ENCODE measurements at regions not wholly inside any gene's neighbourhood (a gene's known extent, or its start where the extent isn't known, plus 50 kb on each side); places are given as distances from the start of the nearest gene placed in this dataset.
"Not testable (repeated sequence)": the region's sequence is repeated elsewhere in the genome, so short reads cannot be mapped to it uniquely, and the experiment has no call there.

- Histone ChIP-seq H3K36me3 (ENCODE audit: insufficient read depth, low read length) (no peaks in the 10 kb centered on the region), H3K9ac (ENCODE audit: low read depth, low read length) (no peak overlapping the region), H3K9me3 (ENCODE audit: control insufficient read depth, insufficient read depth, low read length) (peaks cover 3% of the 10 kb centered on the region; the same call in 1 of the 2 replicates), H3K4me1 (ENCODE audit: insufficient read depth, low read length) (peaks cover 17% of the 10 kb centered on the region; the same call in 1 of the 2 replicates)
Observed at GRCh38 chr20:6662309-6662708, 105.2 kb upstream of the BMP2 start.

GRCh38 chr20:6660441-6660840 is 107.0 kb upstream of the BMP2 start:
- no peak overlapping the region for H3K9ac ChIP-seq (ENCODE audit: low read depth, low read length)

GRCh38 chr20:6658909-6659308 is 108.6 kb upstream of the BMP2 start:
- H3K9ac ChIP-seq (ENCODE audit: low read depth, low read length) = not testable (repeated sequence)

More at GRCh38 chr20:6660441-6660840, 107.0 kb upstream of the BMP2 start:
- Histone ChIP-seq H3K4me1 (ENCODE audit: insufficient read depth, low read length) (peaks cover 11% of the 10 kb centered on the region; the same call in 1 of the 2 replicates), H3K36me3 (ENCODE audit: insufficient read depth, low read length) (no peaks in the 10 kb centered on the region), H3K9me3 (ENCODE audit: control insufficient read depth, insufficient read depth, low read length) (peaks cover 3% of the 10 kb centered on the region; the same call in 1 of the 2 replicates)

GRCh38 chr20:6657904-6658303 is 109.6 kb upstream of the BMP2 start:
- Histone ChIP-seq H3K4me1 (ENCODE audit: insufficient read depth, low read length) (0 out of 2 replicates have a peak, but pooled peaks cover 7% of the 10 kb centered on the region), H3K9me3 (ENCODE audit: control insufficient read depth, insufficient read depth, low read length) (no peaks in the 10 kb centered on the region), H3K9ac (ENCODE audit: low read depth, low read length) (no peak overlapping the region), H3K36me3 (ENCODE audit: insufficient read depth, low read length) (no peaks in the 10 kb centered on the region)

More at GRCh38 chr20:6658909-6659308, 108.6 kb upstream of the BMP2 start:
- H3K4me1 ChIP-seq (ENCODE audit: insufficient read depth, low read length) = peaks cover 14% of the 10 kb centered on the region; the same call in 1 of the 2 replicates
- H3K36me3 ChIP-seq (ENCODE audit: insufficient read depth, low read length); H3K9me3 ChIP-seq (ENCODE audit: control insufficient read depth, insufficient read depth, low read length): not testable (repeated sequence)

GRCh38 chr20:6657111-6657510 is 110.4 kb upstream of the BMP2 start:
- no peaks in the 10 kb centered on the region for H3K9me3 ChIP-seq (ENCODE audit: control insufficient read depth, insufficient read depth, low read length)
- H3K9ac ChIP-seq (ENCODE audit: low read depth, low read length) = no peak overlapping the region
- no peaks in the 10 kb centered on the region for H3K36me3 ChIP-seq (ENCODE audit: insufficient read depth, low read length)
- H3K4me1 ChIP-seq (ENCODE audit: insufficient read depth, low read length) = 0 out of 2 replicates have a peak, but pooled peaks cover 6% of the 10 kb centered on the region

- Histone ChIP-seq H3K36me3 (ENCODE audit: insufficient read depth, low read length) (no peaks in the 10 kb centered on the region), H3K9me3 (ENCODE audit: control insufficient read depth, insufficient read depth, low read length) (no peaks in the 10 kb centered on the region), H3K4me1 (ENCODE audit: insufficient read depth, low read length) (0 out of 2 replicates have a peak, but pooled peaks cover 6% of the 10 kb centered on the region), H3K9ac (ENCODE audit: low read depth, low read length) (no peak overlapping the region)
Observed at GRCh38 chr20:6654513-6655252, 112.8 kb upstream of the BMP2 start.

- Histone ChIP-seq H3K36me3 (ENCODE audit: insufficient read depth, low read length) (no peaks in the 10 kb centered on the region), H3K9me3 (ENCODE audit: control insufficient read depth, insufficient read depth, low read length) (no peaks in the 10 kb centered on the region), H3K9ac (ENCODE audit: low read depth, low read length) (no peak overlapping the region), H3K4me1 (ENCODE audit: insufficient read depth, low read length) (0 out of 2 replicates have a peak, but pooled peaks cover 6% of the 10 kb centered on the region)
Observed at GRCh38 chr20:6651561-6651960, 115.9 kb upstream of the BMP2 start.

GRCh38 chr20:6651016-6651415 is 116.5 kb upstream of the BMP2 start:
- H3K9ac ChIP-seq (ENCODE audit: low read depth, low read length) = no peak overlapping the region
- H3K4me1 ChIP-seq (ENCODE audit: insufficient read depth, low read length) = 0 out of 2 replicates have a peak, but pooled peaks cover 6% of the 10 kb centered on the region
- H3K36me3 ChIP-seq (ENCODE audit: insufficient read depth, low read length) = no peaks in the 10 kb centered on the region
- no peaks in the 10 kb centered on the region for H3K9me3 ChIP-seq (ENCODE audit: control insufficient read depth, insufficient read depth, low read length)

- no peak overlapping the region for H3K9ac ChIP-seq (ENCODE audit: low read depth, low read length)
- H3K4me1 ChIP-seq (ENCODE audit: insufficient read depth, low read length) = no peaks in the 10 kb centered on the region
- no peaks in the 10 kb centered on the region for H3K36me3 ChIP-seq (ENCODE audit: insufficient read depth, low read length)
- H3K9me3 ChIP-seq (ENCODE audit: control insufficient read depth, insufficient read depth, low read length) = no peaks in the 10 kb centered on the region
Observed at GRCh38 chr20:6646021-6646636, 121.4 kb upstream of the BMP2 start.

- H3K36me3 ChIP-seq (ENCODE audit: insufficient read depth, low read length) = no peaks in the 10 kb centered on the region
- no peak overlapping the region for H3K9ac ChIP-seq (ENCODE audit: low read depth, low read length)
- no peaks in the 10 kb centered on the region for H3K4me1 ChIP-seq (ENCODE audit: insufficient read depth, low read length)
- no peaks in the 10 kb centered on the region for H3K9me3 ChIP-seq (ENCODE audit: control insufficient read depth, insufficient read depth, low read length)
Observed at GRCh38 chr20:6644813-6645628, 122.5 kb upstream of the BMP2 start.

GRCh38 chr20:6641012-6641411 is 126.5 kb upstream of the BMP2 start:
- Histone ChIP-seq H3K36me3 (ENCODE audit: insufficient read depth, low read length) (no peaks in the 10 kb centered on the region), H3K4me1 (ENCODE audit: insufficient read depth, low read length) (peaks cover 15% of the 10 kb centered on the region), H3K9ac (ENCODE audit: low read depth, low read length) (no peak overlapping the region), H3K9me3 (ENCODE audit: control insufficient read depth, insufficient read depth, low read length) (no peaks in the 10 kb centered on the region)

GRCh38 chr20:6637160-6637579 is 130.3 kb upstream of the BMP2 start:
- Histone ChIP-seq H3K36me3 (ENCODE audit: insufficient read depth, low read length) (no peaks in the 10 kb centered on the region), H3K4me1 (ENCODE audit: insufficient read depth, low read length) (peaks cover 15% of the 10 kb centered on the region), H3K9ac (ENCODE audit: low read depth, low read length) (no peak overlapping the region), H3K9me3 (ENCODE audit: control insufficient read depth, insufficient read depth, low read length) (no peaks in the 10 kb centered on the region)

- Histone ChIP-seq H3K9ac (ENCODE audit: low read depth, low read length) (no peak overlapping the region), H3K4me1 (ENCODE audit: insufficient read depth, low read length) (peaks cover 15% of the 10 kb centered on the region), H3K36me3 (ENCODE audit: insufficient read depth, low read length) (no peaks in the 10 kb centered on the region), H3K9me3 (ENCODE audit: control insufficient read depth, insufficient read depth, low read length) (no peaks in the 10 kb centered on the region)
Observed at GRCh38 chr20:6636209-6637159, 131.0 kb upstream of the BMP2 start.

Data from ES-I3 (cell line).